Amniotic epithelial cell (primary cell): ENCODE measurements at regions not wholly inside any gene's neighbourhood (a gene's known extent, or its start where the extent isn't known, plus 50 kb on each side); places are given as distances from the start of the nearest gene placed in this dataset.
A peak's percentile ranks its signal among the peaks of the same experiment; 100 is the strongest.

Experiments used
- DNase-seq: peaks from one replicate; pipeline ENCODE4 v3.0.0-alpha.2; 2010; ENCODE audit warnings: low read depth

DNA sequence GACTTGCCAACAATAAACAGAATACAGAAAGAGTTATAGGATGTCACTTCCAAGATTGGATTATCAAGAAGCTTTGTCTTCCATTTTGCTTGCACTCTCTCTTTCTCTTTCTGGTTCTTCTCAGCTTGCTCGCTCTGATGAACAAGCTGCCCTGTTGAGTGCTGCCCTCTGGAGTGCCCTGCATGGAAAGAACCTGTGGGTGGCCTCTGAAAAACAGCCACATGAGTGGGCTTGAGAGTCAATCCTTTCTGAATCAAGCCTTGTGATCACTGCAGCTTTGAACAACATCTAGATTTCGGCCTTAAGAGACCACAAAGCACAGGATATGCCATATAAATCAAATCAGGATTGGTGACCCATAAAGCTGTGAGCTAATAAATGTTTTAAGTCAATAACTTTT is 185.1 kb downstream of the KIF2B start:
- no peak for DNase-seq

DNA sequence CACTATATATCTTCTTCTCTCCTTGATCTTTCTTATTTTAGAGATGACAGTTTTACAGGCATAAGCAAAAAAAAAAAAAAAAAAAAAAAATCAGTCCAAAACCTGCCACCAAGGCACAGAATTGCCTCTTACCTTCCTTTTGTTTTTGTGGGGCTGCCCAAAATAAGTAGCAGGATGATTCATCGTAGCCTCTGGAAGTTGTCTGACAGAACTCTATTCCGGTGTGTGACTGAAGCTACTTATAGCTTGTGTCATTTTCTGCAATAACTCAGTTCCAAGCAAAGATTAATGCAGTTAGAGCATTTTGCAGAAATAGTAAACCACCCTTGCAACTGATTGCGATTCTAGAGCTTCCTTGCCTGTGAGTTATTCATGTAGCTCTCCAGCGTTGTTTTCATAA is 186.8 kb downstream of the KIF2B start:
- DNase-seq, result no peak

DNA sequence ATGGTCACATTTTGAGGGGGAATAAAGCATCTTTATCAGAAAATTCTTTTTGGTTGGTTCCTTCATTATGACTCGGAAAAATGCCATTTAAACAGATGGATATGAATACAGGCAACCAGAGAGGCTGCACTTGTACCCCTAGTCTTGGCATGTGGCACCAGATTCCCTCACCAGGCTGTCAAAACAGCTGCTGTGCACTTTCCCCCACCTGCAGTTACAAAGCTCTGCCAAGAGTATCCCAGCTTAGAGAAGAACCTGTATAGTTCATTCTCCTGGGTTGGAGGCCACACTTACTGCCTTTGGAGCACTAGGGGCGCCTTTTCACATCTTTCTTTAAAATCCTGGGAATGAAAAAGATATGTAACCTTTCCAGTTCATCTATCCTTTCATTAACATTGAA is 190.3 kb downstream of the KIF2B start:
- DNase-seq, result no peak

DNA sequence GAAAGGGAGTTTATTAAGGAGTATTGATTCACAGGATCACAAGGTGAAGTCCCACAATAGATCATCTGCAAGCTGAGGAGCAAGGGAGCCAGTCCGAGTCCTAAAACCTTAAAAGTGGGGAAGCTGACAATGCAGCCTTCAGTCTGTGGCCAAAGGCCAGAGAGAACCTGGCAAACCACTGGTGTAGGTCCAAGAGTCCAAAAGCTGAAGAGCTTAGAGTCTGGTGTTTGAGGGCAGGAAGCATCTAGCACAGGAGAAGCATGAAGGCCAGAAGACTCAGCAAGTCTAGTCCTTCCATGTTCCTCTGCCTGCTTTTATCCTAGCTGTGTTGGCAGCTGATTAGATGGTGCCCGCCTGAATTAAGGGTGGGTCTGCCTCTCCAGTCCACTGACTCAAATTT is 193.0 kb downstream of the KIF2B start:
- no peak for DNase-seq

DNA sequence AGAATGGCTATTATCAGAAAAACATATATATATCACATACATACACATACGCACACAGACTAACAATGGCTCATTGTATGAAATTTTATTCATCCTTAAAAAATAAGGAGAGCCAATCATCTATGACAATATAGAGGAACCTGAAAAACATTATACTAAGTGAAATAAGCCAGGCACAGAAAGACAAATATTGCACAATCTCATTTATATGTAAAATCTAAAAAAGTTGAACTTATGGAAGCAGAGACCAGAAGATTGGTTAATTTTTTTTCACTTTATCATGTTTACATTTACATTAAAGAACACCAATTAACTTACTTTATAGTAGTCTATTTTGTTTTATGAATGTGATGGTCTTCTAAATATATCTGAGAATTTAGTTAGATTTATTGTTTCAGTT is 198.7 kb downstream of the KIF2B start:
- DNase-seq, result no peak

DNA sequence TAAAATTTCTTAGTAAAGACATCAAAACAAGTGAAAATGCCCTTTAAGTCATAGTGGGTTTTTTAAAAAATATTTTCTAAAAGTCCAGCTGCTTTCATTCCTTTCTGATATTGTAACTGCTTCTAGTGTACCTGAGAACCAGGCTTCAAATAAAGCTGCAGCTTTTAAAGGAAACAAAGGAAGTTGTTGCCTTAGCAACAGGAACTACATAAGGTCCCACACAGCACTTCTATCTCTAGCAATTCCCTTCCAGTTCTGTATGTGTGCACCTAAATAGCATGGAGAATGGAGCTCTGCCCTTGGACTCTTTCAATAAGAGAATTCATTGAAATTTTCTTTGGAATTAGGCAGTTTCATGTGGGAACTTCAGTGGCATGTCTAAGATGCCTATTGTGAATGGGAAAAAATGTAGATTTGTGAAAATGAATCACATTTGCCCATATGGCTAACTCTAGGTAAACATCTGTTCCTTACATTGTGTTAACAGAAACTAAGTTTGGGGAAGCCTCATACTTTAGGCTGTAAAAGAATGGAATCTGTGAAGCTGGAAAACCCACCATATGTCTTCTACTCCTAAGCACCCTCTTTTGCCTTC is 206.4 kb downstream of the KIF2B start:
- no peak for DNase-seq

DNA sequence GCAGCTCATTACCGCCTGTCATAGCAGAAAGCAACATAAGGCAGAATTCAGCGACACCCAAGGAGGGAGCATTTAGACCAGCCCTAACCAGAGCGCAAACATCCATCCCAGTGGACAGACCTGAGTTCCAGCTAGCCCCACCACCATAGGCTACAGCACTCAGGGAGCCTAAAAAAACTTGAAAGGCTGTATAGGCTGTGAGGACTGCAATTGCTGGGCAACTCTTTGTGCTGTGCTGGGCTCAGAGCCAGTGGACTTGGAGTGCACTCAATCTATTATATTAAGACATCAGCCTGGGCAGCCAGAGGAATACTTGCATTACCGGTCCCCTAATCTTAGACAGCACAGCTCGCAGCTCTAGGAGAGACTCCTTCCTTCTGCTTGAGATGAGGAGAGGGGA is 207.3 kb downstream of the KIF2B start:
- no peak for DNase-seq

DNA sequence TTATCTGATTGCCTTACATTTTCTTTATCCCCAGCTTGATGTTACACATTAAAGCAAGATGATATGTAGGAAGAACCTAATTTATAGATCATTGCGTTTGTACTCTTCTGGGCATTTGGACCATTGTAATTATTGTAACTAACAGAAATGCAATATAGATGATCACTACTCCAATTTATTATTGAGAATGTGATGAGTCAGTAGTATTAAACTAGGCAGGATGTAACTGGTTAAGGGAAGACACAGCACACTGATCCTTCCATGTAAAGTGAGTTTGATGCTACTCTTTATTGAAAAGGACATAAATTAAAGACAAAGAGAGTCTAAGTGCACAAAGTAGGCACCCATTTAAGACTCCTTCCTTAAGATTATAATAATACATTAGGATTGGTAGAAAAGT is 223.8 kb downstream of the KIF2B start:
- DNase-seq, result no peak

DNA sequence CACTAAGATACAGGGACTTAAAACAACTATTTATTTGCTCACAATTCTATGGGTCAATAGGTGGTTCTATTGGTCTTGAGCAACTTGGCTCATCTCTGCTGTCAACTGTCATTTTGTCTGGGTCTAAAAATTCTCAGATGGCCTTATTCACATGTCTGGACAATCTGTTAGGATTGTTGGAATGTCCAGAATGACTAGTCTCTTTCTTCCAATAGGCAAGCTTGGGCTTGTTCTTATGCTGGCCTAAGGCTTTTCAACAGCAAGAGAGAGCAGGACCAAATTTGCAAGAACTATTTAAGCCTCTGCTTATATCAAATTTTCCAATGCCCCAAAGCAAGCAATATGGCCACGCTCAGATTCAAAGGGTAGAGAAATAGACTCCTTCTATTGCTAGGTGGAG is 240.9 kb downstream of the KIF2B start:
- DNase-seq, result no peak

DNA sequence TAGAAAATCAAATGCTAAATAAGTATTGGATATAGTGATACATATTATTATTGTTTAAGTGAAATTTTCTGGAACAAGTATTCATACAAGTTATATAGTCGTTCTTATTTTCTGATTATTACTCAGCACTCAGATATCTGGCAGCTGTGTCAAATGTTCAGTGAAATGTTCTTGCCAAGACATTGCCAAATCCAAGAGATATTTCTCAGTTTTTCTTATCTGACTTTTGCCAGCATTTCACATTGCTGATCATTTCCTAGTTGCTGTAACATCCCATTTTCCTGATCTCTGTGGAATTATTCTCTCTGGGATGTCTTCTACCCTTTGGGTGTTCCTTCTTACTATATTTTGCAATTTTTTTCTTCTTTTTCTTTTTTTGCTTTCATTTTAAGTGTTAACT is 262.3 kb downstream of the KIF2B start:
- no peak for DNase-seq

DNA sequence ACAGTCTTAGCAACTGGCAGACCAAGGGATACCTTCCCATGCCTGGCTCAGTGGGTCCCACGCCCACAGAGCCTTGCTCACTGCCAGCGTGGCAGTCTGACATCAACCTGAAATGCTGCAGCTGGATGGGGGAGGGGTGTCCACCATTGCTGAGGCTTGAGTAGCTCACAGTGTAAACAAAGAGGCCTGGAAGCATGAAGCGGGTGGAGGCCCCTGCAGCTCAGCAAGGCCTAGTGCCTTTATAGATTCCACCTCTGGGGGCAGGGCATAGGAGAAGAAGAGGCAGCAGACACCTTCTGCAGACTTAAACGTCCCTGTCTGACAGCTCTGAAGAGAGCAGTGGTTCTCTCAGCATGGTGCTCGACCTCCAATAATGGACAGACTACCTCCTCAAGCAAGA is 263.2 kb downstream of the KIF2B start:
- no peak for DNase-seq

DNA sequence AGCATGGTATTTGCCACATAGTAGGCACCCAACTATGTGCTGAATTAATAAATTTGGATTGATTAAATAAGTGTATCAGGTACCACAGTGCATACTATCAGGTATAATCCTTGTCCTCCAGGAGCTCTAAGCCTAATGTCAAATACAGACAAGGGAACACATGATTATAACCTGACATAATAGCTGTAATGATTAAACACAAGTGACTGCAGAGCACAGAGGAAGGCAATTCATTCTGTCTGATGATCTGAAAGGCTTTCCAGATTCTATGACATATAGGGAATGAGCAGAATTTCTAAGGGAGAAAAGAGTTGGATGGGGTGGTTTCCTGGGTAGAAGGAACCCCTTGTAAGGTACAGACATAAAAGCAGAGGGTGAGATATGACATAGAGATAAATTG is 273.5 kb downstream of the KIF2B start:
- no peak for DNase-seq

DNA sequence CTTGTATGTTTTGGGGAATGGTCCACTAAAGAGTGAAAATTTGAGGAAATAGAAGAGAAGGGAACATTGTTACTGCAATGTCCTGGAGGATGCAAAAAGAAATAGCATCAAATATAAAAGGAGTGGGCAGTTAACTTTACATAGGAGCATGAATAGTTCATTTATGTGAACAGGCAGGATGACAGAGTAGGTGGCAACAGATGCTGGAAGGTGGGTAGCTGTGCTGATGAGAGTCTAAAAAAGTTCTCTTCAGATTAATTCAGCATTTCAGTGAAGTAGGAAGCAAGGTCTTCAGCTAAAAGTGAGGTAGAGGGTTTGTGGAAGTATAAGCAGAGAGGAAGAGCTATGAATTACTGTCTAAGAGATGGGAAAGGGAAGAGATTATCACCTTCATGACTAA is 276.5 kb downstream of the KIF2B start:
- DNase-seq, result no peak

DNA sequence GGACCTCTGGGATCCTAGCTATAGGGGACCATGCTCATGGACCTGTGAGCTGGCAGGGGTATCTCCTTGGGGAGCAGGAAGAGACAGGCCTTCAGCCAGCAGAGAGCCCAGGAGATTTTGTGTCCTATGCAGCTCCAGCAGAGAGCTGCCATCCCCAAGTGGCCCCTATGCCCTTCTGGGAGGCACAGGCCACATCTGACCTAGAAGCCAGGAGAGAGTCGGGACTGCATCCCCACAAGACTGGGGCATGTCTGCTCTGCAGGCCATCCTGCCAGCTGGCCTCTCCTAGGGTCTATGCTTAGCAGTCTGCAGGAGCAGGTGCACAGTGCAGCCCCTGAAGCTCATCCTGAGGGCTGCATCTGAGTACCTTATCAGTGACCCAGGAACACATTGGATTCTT is 279.5 kb downstream of the KIF2B start:
- no peak for DNase-seq

DNA sequence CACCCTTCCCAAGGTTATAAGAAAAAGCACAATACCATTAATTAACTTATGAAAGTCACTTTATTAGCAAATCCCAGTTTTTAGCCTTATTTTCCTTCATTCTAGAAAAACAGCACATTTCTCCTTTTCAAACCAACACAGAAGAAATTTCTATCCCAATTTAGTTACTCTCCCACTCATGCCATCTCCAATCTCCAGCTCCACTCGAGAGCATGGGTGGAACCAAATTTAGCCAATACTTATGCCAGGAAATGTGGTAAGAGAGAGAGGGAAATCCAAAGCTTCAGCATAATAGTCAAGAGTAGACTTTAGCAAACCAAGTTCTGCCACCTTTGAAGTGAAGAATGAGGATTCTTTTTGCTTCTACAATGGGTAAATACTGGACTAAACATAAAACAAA is 288.8 kb downstream of the KIF2B start:
- no peak for DNase-seq

DNA sequence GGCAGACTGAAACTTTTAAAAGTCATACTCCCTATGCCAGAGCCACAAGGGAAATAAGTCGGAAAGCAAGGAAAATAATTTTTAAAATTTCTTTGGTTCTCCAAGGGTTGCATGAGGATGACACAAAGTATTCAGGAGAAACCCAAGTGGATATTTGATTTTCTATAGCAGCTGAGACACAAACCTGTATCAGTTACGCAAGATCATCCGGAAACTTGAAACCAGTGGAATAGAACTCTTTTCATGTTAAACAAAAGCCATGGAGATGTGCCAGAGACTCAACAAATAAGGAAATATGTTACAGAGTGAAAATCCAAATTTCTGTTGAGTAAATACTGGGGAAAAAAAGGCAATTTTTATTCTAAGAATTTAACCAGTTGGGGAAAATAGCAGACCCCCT is 294.7 kb downstream of the KIF2B start:
- DNase-seq, result no peak

DNA sequence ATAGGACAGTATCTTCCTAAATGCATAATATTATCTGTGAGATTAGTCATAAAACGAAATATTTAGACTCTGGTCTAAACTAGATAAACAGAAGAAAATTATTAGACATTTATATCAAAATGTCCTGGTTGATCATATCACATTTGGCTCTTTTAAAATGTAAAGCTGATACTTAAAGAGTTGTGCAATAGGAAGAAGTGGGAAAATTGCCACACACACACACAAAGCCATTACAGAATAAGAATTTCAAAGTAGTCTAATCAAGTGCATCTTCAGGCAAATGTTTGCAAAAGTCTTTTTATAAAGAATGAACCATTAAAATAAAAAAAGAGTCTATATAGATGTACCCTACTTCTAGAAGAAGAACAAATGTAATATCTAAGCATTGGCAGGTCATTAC is 301.7 kb downstream of the KIF2B start:
- DNase-seq, result no peak

DNA sequence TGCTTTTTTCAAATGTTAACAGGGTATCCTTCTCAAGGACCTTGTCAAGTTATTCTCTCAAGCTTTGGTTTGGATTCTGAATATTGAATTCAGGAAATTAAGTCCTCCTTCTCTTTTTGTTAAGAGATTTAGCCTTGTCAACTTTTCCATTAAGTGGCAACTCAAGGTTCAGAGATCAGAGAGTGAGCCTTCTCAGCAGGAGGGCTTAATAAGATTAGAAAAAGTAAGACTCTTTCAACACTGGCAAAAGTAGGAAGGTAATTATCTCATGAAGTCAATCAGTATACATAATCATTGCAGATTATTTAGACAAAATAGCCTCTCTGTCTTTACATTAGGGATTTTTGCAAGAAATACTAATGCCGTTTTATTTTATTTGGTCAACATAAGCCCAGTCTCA is 330.7 kb downstream of the KIF2B start:
- no peak for DNase-seq

DNA sequence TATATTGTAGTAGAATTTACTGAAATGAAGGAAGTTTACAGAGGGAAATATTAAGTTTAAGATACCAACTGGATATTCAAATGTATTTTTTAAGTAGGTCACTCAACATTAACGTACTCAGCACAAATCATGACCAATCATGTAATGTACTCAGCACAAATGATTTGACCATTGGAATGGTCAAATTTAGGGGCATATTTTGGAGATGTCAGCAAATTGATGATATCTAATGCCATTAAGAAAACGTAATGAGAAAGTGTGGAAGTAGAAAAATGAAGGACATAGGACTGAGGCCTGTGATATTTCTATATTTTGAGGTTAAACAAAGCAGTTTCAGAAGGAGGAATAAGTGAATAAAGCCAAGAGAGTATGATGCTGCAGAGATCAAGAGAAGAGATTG is 334.8 kb downstream of the KIF2B start:
- DNase-seq, result no peak

DNA sequence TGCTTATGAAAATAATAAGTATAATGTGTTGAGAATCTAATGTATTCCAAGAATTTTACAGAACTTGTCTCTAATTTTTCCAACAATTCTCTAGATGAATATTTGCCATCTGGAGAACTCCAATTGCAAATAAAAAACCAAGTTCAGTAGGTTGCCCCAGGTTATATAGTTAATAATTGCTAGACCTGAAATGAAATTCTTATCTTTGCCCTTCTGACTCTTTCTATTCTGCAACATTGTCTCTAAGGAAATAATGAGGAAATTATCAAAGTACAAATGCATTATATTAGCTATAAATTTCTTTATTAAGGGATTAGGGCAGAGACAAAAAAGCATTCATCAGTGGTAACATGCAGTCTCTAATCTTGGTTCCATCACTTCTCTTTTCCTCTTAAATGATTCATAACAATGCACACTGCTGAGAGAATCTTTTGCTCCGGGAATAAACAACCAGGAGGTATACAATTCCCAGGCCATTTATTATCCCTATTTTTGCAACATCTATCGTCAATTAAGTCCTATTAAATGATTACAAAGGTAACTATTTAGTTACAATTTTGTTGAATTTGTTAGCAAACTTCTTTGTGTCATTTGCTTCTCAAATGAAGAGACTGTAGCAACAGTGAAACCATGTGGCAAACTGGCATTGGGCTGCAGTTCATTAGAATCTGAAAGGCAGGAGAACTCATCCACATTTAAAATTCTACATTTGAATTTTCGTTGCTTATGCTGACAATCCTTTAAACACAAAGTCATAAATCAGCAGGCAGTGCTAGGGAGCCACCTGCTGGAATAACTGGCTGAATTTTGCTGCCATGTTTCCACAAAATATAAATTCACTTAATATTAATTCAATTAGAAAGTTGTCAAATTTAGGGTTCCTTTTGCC is 349.6 kb downstream of the KIF2B start:
- DNase-seq, result peak; percentile 2

DNA sequence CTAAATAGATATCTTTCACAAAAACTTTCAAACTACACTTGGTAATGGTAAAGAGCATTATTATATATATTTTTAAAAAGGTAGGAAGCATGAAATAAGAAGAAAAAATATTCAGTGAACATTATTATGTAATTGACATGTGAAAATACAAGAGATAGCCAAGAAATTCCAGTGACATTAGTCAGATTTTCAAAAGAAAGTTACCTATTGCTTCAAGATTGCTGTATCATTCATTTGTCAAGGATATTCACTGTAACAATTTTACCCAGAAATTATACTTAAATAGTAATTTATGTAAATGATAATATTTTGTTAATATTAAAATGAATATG is 350.2 kb downstream of the KIF2B start:
- DNase-seq, result no peak

DNA sequence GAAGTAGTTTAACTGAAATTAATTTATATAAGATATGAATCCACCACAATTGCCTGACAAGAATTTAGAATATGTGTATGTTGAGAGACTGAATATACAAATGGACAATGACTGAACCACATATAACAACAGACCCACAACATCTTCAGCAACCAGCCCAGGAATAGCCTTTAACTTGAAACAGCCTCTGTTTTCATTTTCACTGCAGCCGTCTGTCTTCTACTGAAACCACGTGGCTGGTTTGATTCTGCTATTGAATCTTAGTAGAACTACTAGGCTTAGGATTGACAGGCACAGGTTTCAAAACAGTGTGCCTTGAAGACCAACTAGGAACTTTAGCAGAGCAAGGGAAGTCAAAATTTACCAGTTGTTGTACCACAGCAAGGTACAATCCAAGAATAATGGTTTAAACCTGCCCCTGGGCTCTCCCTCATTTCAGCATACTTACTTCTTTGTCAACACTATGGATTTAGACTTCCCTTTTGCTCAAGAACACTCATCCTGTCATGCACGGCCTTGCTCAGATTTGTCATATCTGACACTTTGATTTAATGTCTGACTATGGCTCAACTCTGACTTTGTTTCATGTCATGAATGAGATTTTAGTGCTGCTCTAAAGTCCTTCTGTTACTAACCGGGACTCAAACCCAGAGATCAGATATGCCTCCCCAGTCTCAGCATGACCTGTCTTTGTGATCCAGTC is 355.0 kb downstream of the KIF2B start:
- no peak for DNase-seq

DNA sequence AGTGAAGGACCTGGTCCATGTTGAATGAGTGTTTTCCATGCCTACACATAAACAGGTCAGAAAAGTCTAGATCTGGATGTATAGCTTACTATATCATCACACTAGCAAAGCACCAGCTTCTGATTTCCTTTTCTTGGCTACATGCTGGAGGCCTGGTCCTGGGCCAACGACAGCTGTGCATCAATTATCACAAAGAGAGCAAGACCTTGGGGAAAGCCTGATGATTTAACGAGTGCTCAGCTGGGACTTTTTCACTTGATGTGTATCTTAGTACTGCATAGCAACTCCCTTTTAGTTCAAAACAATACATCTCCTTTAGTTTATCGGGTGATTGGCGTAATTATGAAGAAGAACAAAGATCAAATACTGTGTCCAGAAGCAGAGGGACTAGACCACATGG is 358.2 kb downstream of the KIF2B start:
- DNase-seq, result no peak

DNA sequence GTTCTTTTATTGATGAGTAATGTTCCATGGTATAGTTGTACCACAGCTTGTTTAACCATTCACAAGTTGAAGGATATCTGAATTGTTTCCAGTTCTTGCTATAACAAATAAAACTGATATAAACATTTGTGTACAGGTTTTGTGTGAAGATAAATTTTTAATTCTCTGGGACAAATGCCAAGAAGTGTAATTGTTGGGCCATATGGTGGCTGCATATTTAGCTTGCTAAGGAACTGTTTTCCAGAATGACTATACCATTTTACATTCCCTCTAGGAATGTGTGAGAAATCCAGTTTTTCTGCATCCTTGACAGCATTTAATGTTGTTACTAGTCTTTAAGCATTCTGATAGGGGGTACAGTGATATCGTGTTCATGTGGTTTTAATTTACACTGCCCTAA is 368.5 kb downstream of the KIF2B start:
- no peak for DNase-seq
